ENCODE measurements at regions not wholly inside any gene's neighbourhood (a gene's known extent, or its start where the extent isn't known, plus 50 kb on each side); places are given as distances from the start of the nearest gene placed in this dataset.

DNA sequence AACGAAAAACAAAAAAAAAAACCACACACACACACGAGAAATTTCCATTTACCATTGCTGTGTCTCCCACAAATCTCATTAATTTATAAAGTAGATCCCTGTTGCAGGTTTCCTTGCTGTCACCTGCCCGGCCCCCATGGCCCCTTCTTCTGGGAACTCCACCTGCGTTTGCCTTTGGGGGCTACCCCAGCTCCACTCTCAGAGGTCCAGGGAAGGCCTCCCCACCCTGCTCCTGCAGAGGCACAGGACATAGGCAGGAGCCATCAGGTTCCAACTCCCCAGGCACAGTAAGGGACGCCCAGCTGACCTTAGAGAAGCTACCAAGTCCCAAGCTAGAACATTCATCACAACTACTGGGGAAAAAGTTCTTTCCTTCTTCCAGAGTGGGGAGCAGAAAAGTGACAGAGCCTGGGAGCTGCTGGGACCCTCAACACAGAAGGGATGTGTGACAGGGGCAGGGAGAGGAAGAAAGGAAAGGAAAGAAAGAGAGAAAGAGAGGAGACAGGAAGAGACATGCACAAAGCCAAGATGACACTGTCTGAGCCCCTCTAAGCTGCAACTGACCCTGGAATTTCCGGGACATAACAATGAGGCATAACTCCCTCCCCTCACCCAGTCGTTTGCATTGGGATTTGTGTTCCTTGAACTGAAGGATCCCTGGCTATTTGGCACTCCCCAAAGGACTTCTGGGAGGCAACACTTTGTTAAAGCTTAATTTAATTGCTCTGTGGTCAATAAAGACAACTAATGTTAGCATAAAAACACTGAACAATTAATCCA is 175.7 kb downstream of the SHANK2 start:
- no peak overlapping the region for H3K4me3 Mint-ChIP-seq
- DNase-seq = no peak
- H3K4me1 ChIP-seq (ENCODE audit: control insufficient read depth, insufficient read depth, low read length) = no peaks in the 10 kb centered on the region
- WGBS (ENCODE audit: insufficient coverage) = 73% methylated on average over 7 of the region's 7 CpGs
- no peaks in the 10 kb centered on the region for H3K9me3 ChIP-seq (ENCODE audit: control insufficient read depth, insufficient read depth, low read length)
- H3K27ac Mint-ChIP-seq = no peak overlapping the region
- no peaks in the 10 kb centered on the region for H3K36me3 ChIP-seq (ENCODE audit: control insufficient read depth, insufficient read depth, low read length)
- intact Hi-C loops (cut with micrococcal nuclease) = no loop called here
- no peak for ATAC-seq
- no peaks in the 10 kb centered on the region for H3K4me1 Mint-ChIP-seq
- H3K4me3 ChIP-seq (ENCODE audit: low read length) = no peak overlapping the region
- TF ChIP-seq CTCF (IDR thresholded peaks at IDR 0.05) = no peak
- H3K27me3 ChIP-seq (ENCODE audit: control insufficient read depth, insufficient read depth, low read length) = no peaks in the 10 kb centered on the region
- H3K36me3 Mint-ChIP-seq = no peaks in the 10 kb centered on the region
- H3K27me3 Mint-ChIP-seq (ENCODE audit: low read depth in 2 of 2) = peaks cover 3 to 10% of the 10 kb centered on the region in 2 donors
- H3K27ac ChIP-seq (ENCODE audit: low read length) = no peak overlapping the region
- H3K9me3 Mint-ChIP-seq = no peaks in the 10 kb centered on the region

- peaks cover 3 to 10% of the 10 kb centered on the region in 2 donors for H3K27me3 Mint-ChIP-seq (ENCODE audit: low read depth in 2 of 2)
- ATAC-seq (no peak), DNase-seq (no peak)
- no peaks in the 10 kb centered on the region for H3K27me3 ChIP-seq (ENCODE audit: control insufficient read depth, insufficient read depth, low read length)
- H3K4me3 Mint-ChIP-seq = no peak overlapping the region
- H3K27ac Mint-ChIP-seq = no peak overlapping the region
- no peaks in the 10 kb centered on the region for H3K4me1 Mint-ChIP-seq
- intact Hi-C loops (cut with micrococcal nuclease) = no loop called here
- no peak for TF ChIP-seq CTCF (IDR thresholded peaks at IDR 0.05)
- 71% methylated on average over 9 of the region's 10 CpGs for WGBS (ENCODE audit: insufficient coverage)
- no peaks in the 10 kb centered on the region for H3K36me3 Mint-ChIP-seq
- H3K27ac ChIP-seq (ENCODE audit: low read length) = no peak overlapping the region
- no peak overlapping the region for H3K4me3 ChIP-seq (ENCODE audit: low read length)
- H3K4me1 ChIP-seq (ENCODE audit: control insufficient read depth, insufficient read depth, low read length) = no peaks in the 10 kb centered on the region
- H3K9me3 ChIP-seq (ENCODE audit: control insufficient read depth, insufficient read depth, low read length) = no peaks in the 10 kb centered on the region
- H3K9me3 Mint-ChIP-seq = no peaks in the 10 kb centered on the region
- no peaks in the 10 kb centered on the region for H3K36me3 ChIP-seq (ENCODE audit: control insufficient read depth, insufficient read depth, low read length)
Measured at GRCh38 chr11:71075871-71076420, 176.4 kb downstream of the SHANK2 start.

- ATAC-seq = no peak
- Histone ChIP-seq H3K36me3 (ENCODE audit: control insufficient read depth, insufficient read depth, low read length) (no peaks in the 10 kb centered on the region), H3K27ac (ENCODE audit: low read length) (no peak overlapping the region), H3K9me3 (ENCODE audit: control insufficient read depth, insufficient read depth, low read length) (no peaks in the 10 kb centered on the region), H3K27me3 (ENCODE audit: control insufficient read depth, insufficient read depth, low read length) (no peaks in the 10 kb centered on the region), H3K4me1 (ENCODE audit: control insufficient read depth, insufficient read depth, low read length) (no peaks in the 10 kb centered on the region), H3K4me3 (ENCODE audit: low read length) (no peak overlapping the region)
- DNase-seq = no peak
- 93% methylated on average over 14 of the region's 14 CpGs for WGBS (ENCODE audit: insufficient coverage)
- Mint-ChIP-seq H3K9me3 (no peaks in the 10 kb centered on the region), H3K27ac (no peak overlapping the region), H3K4me3 (no peak overlapping the region), H3K4me1 (no peaks in the 10 kb centered on the region), H3K27me3 (ENCODE audit: low read depth in 2 of 2) (peaks cover 3 to 10% of the 10 kb centered on the region in 2 donors), H3K36me3 (no peaks in the 10 kb centered on the region)
- TF ChIP-seq CTCF (IDR thresholded peaks at IDR 0.05) = no peak
- intact Hi-C loops (cut with micrococcal nuclease) = no loop called here
Measured at GRCh38 chr11:71075116-71075720, 177.2 kb downstream of the SHANK2 start.

Measured in natural killer cell (primary cell).